ENCODE measurements at regions not wholly inside any gene's neighbourhood (a gene's known extent, or its start where the extent isn't known, plus 50 kb on each side); places are given as distances from the start of the nearest gene placed in this dataset.

DNA sequence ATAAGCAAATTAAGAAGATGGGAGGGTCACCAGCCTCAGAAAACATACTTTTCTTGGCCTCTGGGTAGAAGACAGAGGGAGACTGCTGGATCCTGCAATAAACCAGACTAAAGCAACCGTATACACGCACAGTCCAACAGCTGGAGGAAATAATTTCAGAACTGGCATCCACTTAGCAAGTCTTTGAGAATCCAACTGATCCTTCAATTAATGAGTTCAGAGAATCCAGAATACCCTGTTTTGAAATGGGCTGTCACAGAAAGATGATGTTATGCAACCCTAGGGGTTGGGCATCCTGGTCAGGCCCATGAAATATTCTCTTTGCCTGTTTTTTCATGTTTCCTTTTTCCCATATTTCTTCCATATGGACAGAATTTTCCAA, 134.0 kb upstream of the MAGI3 start:
- H3K27me3 ChIP-seq (ENCODE audit: insufficient read depth, low read length): peaks cover 5% of the 10 kb centered on the region
- H3K4me2 ChIP-seq (ENCODE audit: low read length): no peak overlapping the region
- H3K79me2 ChIP-seq (ENCODE audit: insufficient read depth, low read length): no peaks in the 10 kb centered on the region
- no peak for TF ChIP-seq EZH2 (IDR thresholded peaks at IDR 0.05; ENCODE audit: insufficient read depth, low read length)
- TF ChIP-seq, protein P1, sequence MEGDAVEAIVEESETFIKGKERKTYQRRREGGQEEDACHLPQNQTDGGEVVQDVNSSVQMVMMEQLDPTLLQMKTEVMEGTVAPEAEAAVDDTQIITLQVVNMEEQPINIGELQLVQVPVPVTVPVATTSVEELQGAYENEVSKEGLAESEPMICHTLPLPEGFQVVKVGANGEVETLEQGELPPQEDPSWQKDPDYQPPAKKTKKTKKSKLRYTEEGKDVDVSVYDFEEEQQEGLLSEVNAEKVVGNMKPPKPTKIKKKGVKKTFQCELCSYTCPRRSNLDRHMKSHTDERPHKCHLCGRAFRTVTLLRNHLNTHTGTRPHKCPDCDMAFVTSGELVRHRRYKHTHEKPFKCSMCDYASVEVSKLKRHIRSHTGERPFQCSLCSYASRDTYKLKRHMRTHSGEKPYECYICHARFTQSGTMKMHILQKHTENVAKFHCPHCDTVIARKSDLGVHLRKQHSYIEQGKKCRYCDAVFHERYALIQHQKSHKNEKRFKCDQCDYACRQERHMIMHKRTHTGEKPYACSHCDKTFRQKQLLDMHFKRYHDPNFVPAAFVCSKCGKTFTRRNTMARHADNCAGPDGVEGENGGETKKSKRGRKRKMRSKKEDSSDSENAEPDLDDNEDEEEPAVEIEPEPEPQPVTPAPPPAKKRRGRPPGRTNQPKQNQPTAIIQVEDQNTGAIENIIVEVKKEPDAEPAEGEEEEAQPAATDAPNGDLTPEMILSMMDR (IDR thresholded peaks at IDR 0.05; ENCODE audit: insufficient read depth, low read depth, low read length): no peak
- H3K9ac ChIP-seq (ENCODE audit: low read length): no peak overlapping the region
- H2AFZ ChIP-seq (ENCODE audit: low read depth, low read length): no peak overlapping the region
- H3K4me3 ChIP-seq (ENCODE audit: insufficient read depth, low read depth, low read length): no peak overlapping the region
- peaks cover 2% of the 10 kb centered on the region for H3K27me3 Mint-ChIP-seq (ENCODE audit: low read depth, unreplicated experiment)
- no peaks in the 10 kb centered on the region for H3K4me1 ChIP-seq (ENCODE audit: insufficient read depth, low read length)
- no peak overlapping the region for H3K27ac Mint-ChIP-seq (ENCODE audit: unreplicated experiment)
- no peak overlapping the region for H3K4me3 Mint-ChIP-seq (ENCODE audit: unreplicated experiment)
- H3K4me1 Mint-ChIP-seq (ENCODE audit: low read depth, unreplicated experiment): peaks cover 6% of the 10 kb centered on the region
- peaks cover 5% of the 10 kb centered on the region for H3K9me3 Mint-ChIP-seq (ENCODE audit: unreplicated experiment)
- FAIRE-seq (no peak), DNase-seq (ENCODE audit: low read depth) (no peak)
- H4K20me1 ChIP-seq (ENCODE audit: insufficient read depth, low read length): no peaks in the 10 kb centered on the region
- no peaks in the 10 kb centered on the region for H3K36me3 ChIP-seq (ENCODE audit: insufficient read depth, low read length)
- peaks cover 3% of the 10 kb centered on the region for H3K9me3 ChIP-seq (ENCODE audit: insufficient read depth, low read depth, low read length)
- no peak overlapping the region for H3K27ac ChIP-seq (ENCODE audit: low read depth, low read length)
- H3K36me3 Mint-ChIP-seq (ENCODE audit: low read depth, unreplicated experiment): no peaks in the 10 kb centered on the region

DNA sequence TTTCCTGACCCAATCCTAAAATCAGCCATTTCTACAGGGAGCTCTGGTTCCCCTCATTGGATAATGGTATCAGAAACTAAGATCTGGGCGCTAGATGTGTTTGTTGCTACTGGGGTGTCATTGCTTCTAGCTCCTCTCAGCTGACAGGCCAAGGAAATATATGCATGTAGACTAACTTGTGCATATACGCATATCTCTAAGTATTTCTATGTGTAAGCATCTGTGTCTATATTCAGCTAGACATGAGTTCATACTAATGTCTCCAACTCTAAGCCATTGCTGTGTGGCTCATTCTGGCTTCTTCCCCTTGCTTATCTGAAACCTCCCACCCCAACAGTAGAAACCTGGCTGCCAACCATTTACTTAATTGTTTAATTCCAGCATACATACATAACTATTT, 130.3 kb upstream of the MAGI3 start:
- H3K79me2 ChIP-seq (ENCODE audit: insufficient read depth, low read length): no peaks in the 10 kb centered on the region
- DNase-seq (ENCODE audit: low read depth) (no peak), FAIRE-seq (no peak)
- H3K27me3 ChIP-seq (ENCODE audit: insufficient read depth, low read length): peaks cover 3% of the 10 kb centered on the region
- no peaks in the 10 kb centered on the region for H3K4me1 ChIP-seq (ENCODE audit: insufficient read depth, low read length)
- Mint-ChIP-seq H3K27me3 (ENCODE audit: low read depth, unreplicated experiment) (peaks cover 2% of the 10 kb centered on the region), H3K9me3 (ENCODE audit: unreplicated experiment) (no peaks in the 10 kb centered on the region), H3K4me3 (ENCODE audit: unreplicated experiment) (no peak overlapping the region), H3K27ac (ENCODE audit: unreplicated experiment) (no peak overlapping the region), H3K36me3 (ENCODE audit: low read depth, unreplicated experiment) (no peaks in the 10 kb centered on the region), H3K4me1 (ENCODE audit: low read depth, unreplicated experiment) (peaks cover 6% of the 10 kb centered on the region)
- no peaks in the 10 kb centered on the region for H3K36me3 ChIP-seq (ENCODE audit: insufficient read depth, low read length)
- H4K20me1 ChIP-seq (ENCODE audit: insufficient read depth, low read length): no peaks in the 10 kb centered on the region
- H3K9me3 ChIP-seq (ENCODE audit: insufficient read depth, low read depth, low read length): no peaks in the 10 kb centered on the region
- H2AFZ ChIP-seq (ENCODE audit: low read depth, low read length): no peak overlapping the region
- no peak overlapping the region for H3K4me3 ChIP-seq (ENCODE audit: insufficient read depth, low read depth, low read length)
- H3K4me2 ChIP-seq (ENCODE audit: low read length): no peak overlapping the region
- no peak for TF ChIP-seq EZH2 (IDR thresholded peaks at IDR 0.05; ENCODE audit: insufficient read depth, low read length)
- TF ChIP-seq, protein P1 (IDR thresholded peaks at IDR 0.05; ENCODE audit: insufficient read depth, low read depth, low read length): no peak
- no peak overlapping the region for H3K9ac ChIP-seq (ENCODE audit: low read length)
- H3K27ac ChIP-seq (ENCODE audit: low read depth, low read length): no peak overlapping the region

DNA sequence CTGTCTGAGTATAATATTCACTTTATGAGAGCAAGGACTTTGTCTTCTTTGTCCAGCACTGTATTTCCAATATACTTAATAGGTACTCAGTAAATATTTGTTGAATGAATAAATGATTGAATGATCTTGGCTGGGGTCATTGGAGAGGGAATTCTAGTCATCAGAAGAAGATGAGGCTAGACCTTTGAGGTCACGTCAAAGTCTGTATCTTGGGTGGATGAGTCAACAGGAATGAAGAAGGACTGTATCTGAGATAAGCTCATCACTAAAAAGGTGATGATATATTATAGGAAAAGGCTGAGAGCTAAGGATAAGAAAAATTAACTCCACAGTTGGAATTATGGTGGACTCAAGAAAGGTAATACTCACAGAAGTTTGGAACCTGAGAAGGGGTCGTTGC, 125.1 kb upstream of the MAGI3 start:
- H3K36me3 ChIP-seq (ENCODE audit: insufficient read depth, low read length): no peaks in the 10 kb centered on the region
- H2AFZ ChIP-seq (ENCODE audit: low read depth, low read length): no peak overlapping the region
- H3K4me2 ChIP-seq (ENCODE audit: low read length): no peak overlapping the region
- no peak for DNase-seq (ENCODE audit: low read depth)
- H3K27ac ChIP-seq (ENCODE audit: low read depth, low read length): no peak overlapping the region
- FAIRE-seq: no peak
- H4K20me1 ChIP-seq (ENCODE audit: insufficient read depth, low read length): no peaks in the 10 kb centered on the region
- no peaks in the 10 kb centered on the region for H3K9me3 ChIP-seq (ENCODE audit: insufficient read depth, low read depth, low read length)
- Mint-ChIP-seq H3K27me3 (ENCODE audit: low read depth, unreplicated experiment) (peaks cover under 1% of the 10 kb centered on the region), H3K27ac (ENCODE audit: unreplicated experiment) (no peak overlapping the region), H3K4me1 (ENCODE audit: low read depth, unreplicated experiment) (no peaks in the 10 kb centered on the region), H3K9me3 (ENCODE audit: unreplicated experiment) (no peaks in the 10 kb centered on the region), H3K4me3 (ENCODE audit: unreplicated experiment) (no peak overlapping the region), H3K36me3 (ENCODE audit: low read depth, unreplicated experiment) (no peaks in the 10 kb centered on the region)
- TF ChIP-seq, protein P1 (IDR thresholded peaks at IDR 0.05; ENCODE audit: insufficient read depth, low read depth, low read length): no peak
- TF ChIP-seq EZH2 (IDR thresholded peaks at IDR 0.05; ENCODE audit: insufficient read depth, low read length): no peak
- H3K4me3 ChIP-seq (ENCODE audit: insufficient read depth, low read depth, low read length): no peak overlapping the region
- H3K9ac ChIP-seq (ENCODE audit: low read length): no peak overlapping the region
- no peaks in the 10 kb centered on the region for H3K79me2 ChIP-seq (ENCODE audit: insufficient read depth, low read length)
- H3K27me3 ChIP-seq (ENCODE audit: insufficient read depth, low read length): peaks cover 5% of the 10 kb centered on the region
- no peaks in the 10 kb centered on the region for H3K4me1 ChIP-seq (ENCODE audit: insufficient read depth, low read length)
